GM19397 (cell line): ENCODE measurements at regions not wholly inside any gene's neighbourhood (a gene's known extent, or its start where the extent isn't known, plus 50 kb on each side); places are given as distances from the start of the nearest gene placed in this dataset.

Experiments
- ATAC-seq: cut with Tn5 transposase; IDR thresholded peaks from one replicate; pipeline ENCODE4 v1.9.1; 2021; ENCODE audit warnings: mild to moderate bottlenecking, moderate library complexity; ENCODE audit not compliant: unreplicated experiment

DNA sequence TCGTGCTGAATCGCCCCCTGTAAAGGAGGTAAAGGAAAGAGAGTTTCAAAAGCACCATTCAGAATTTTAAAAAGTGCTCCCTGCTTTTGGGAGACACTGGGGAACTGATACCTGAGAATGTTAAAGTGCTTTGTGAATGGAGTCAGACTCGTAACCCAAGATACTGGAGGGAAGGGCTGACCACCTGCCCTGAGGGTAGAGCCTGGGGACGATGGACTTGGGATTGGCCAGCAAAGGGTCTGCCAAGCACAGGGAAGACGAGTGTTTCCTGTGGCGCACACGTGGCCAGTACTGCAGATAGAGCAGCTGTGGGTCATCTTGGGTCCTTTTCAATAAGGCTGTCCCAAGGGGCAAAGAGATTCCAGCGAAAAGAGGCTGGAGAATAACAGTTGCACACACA is 1284.1 kb upstream of the AUTS2 start:
- ATAC-seq = no peak

DNA sequence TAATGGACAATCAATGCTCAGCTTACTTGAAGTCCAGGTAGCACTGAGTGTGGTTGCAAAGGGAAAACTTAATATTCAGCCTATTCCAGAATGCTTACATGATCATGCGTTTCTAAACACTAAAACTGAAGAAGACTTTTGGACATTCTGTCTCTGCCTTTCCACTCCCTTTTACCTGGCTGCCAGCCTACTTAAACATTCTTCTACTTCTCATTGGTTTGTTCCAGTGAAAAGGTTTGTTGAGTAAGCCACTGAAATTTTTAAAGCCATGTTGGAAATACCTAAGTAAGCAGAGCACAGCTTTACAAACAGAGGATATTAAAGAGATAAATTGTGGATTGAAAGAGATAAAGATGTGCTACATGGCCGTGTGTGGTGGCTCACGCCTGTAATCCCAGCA is 1280.8 kb upstream of the AUTS2 start:
- ATAC-seq = no peak

DNA sequence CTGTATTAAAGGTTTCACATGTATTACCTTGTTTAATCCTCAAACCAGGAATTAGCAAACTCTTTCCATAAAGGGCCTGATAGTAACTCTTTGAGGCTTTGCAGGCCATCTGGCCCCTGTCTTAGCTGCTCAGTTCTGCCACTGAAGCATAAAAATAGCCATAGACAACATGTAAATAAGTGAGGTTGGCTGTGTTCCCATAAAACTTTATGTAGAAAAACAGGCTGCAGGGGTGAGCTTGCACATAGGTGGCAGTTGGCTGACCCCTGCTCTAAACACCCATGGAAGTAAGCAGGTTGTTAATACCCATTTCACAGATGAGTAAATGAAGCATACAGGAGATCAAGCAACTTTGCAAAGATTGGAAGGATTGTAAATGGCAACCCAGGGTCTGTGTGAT is 1279.2 kb upstream of the AUTS2 start:
- ATAC-seq = no peak

DNA sequence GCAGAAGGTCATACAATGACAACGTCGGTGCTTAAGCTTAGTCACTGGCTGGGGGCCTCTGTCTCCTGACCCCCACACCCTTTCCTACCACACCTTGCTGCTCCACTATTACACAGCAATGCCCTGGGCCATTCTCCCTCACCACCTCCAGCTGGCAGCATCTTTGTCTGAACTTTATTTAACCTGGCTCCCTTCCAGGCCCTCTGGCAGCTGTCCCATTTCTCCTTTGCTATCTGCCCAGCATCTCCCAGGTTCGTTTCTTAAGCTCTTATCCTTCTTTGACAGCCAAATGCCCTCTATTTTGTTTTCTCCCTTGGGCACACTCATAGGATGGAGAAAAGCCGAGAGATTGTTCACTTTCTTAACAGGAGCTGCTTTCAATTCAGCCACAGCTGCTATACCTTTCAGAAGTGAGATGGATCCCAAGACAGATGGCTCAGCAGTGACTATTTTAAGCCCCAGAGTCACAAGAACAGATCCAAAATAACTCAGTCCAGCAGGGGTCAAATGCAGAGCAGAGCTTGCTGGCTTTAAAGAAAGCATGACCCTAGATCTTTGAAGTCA is 1277.1 kb upstream of the AUTS2 start:
- ATAC-seq = no peak

DNA sequence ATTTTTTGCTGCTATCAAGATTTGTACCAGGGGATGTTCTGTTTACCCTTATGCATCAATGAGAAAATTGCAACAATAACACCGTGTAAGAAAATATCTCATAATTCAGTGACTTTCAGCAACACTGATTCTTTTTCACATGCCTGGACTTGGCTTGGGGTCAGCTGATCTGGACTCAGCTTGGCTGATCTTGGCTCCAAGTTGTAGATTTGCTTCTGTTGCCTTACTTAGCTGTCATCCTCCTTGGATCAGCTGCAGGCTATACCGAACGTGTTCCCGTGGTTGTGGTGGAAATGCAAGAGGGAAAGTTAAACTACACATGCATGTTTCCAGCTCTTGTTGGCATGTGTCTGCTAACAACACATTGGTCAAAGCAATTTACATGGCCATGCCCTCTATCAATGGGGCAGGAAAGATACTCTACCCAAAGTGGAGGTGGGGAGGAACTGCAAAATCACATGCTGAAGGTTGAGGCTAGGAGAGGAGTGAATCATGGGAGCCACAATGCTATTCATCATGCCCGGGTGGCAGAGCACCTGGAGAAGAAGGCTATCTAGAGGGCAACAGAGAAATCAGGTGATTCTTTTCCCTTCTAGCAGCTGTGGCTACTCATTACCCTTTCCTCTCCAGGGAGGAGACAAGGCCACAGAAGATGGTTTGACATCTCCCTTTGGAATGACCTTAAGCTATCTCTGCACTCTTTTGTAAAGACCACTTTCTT is 1276.3 kb upstream of the AUTS2 start:
- ATAC-seq = no peak

DNA sequence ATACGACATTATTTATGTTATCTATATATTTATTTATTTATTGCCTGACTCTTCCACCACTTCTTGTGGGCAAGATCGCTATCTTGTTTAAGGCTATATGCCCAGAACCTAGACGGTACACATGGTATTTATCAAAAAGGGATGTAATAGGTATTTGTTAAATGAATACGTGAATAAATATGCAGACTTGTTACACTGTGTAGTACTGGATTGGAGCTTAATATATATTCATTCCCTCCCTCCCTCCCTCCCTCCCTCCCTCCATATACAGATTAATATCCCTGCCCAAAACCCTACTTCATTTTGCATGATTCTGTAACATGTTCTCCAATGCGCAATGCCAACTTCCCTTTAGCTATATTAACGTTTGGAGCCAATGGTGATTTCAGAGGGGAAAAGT is 1273.7 kb upstream of the AUTS2 start:
- ATAC-seq = no peak

DNA sequence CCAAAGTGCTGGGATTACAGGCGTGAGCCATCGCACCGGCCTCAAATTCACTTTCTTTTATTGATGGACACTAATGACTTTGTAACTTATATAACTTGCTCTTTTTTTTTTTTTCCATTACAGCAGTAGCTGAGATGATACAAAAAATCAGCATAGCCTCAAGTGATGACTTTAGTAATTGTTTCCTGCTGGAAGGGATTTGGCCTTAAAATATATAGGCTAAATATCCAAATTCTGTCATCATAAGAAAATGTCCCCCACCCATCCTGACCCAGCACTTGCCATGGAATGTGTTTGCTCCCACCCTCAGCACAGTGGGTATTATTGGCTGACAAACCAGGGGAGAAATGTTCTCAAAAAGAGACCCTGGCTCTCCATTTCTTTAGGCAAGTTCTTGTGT is 1264.1 kb upstream of the AUTS2 start:
- no peak for ATAC-seq

DNA sequence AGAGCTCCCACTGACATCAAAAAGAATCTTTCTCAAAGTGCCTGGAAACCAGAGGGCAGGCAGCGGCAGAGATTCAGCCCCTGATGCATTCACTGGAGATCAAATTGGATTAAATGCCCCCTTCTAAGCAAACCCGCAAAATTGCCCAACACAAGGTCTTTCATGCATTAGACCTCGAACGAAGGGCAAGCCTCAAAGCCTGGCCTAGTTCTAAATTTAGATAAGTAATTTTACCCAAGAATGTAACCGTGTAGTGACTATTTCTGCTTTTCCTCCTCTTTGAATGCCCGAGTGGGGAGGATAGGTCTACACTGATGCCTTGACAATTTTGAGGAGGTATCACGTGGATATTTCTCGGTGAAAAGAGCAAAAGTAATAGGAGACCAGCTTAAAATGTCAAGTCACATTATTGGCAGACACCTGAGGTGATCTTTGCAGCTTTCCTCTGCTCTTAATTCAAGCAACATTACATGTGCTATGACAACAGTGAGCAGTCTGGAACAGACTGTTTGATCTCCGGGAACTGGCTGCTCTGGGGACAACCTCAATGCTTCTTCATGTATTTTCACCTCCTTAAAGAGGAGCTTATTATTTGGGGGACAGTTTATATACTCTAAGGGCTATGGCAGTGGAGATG is 1263.5 kb upstream of the AUTS2 start:
- ATAC-seq = no peak

DNA sequence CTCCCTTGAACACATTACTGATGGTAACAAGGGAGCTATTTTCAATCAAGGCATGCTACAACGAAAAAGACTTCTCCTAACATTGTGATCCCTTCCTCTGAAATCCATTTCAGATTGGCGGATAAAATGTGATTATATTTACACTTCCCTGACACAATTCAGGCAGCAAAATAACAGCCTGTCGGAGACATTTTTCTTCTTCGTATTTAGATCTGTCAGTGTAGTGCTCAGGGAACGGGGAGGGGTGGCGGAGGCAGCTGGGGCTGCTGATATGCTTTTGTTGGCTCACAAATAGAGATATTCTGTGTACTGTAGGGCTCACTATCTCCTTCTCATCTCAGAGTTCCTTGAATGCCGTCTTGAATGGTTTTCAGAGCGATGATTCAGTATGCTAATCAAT is 1261.7 kb upstream of the AUTS2 start:
- no peak for ATAC-seq

DNA sequence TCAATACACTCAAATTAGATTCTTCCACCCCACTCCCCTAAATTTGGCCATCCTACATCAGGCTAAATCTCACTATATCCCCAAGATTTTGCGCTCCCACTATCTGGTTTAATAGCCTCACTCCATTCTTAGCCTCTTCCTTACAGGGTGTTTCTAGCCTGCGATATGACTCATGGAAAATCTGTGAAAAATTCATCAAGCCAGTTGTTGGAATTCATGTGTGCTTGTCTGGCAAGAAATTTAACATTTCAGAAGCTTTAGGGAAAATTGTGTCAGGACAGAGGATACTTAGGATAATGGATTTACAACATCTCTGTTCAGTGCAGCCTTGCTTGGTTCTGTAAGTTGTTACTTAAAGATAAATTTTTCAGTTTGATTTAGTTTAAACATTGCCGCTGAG is 1249.9 kb upstream of the AUTS2 start:
- no peak for ATAC-seq

DNA sequence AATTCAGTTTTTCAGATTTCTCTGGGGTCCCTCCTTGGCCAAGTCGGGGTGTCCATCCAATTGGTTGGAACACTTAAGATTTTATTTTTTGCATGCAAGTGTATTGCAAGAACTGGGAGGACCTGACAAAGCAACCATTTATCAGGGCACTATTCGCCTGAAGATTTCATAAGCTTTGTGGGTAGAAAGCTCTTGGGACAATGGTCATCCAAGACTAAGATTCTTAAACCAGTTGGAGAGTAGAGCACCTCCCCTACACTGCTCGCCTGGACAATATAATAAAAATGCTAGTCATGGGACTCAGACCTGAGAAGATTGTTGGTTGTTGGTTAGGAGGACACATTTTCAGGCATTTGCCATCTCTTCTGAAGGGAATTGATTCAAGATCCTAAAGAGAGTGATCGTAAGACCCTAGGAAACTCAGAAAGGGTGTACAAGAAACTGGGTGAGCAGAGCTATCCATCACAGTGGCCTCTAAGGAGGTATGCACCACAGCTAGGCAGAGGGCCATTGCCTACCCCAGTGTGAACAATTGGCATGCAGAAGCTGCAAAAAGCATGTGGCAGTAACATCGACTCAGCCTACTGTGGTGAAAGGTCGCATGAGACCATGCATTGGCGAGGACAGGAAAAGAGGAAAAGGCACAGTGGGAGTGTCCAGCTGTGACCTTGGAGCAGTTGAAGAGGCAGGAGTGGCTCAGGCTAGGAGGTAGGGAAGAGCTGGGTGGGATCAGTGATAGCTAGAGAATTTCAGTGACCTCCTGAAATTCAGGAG is 1235.3 kb upstream of the AUTS2 start:
- ATAC-seq = no peak

DNA sequence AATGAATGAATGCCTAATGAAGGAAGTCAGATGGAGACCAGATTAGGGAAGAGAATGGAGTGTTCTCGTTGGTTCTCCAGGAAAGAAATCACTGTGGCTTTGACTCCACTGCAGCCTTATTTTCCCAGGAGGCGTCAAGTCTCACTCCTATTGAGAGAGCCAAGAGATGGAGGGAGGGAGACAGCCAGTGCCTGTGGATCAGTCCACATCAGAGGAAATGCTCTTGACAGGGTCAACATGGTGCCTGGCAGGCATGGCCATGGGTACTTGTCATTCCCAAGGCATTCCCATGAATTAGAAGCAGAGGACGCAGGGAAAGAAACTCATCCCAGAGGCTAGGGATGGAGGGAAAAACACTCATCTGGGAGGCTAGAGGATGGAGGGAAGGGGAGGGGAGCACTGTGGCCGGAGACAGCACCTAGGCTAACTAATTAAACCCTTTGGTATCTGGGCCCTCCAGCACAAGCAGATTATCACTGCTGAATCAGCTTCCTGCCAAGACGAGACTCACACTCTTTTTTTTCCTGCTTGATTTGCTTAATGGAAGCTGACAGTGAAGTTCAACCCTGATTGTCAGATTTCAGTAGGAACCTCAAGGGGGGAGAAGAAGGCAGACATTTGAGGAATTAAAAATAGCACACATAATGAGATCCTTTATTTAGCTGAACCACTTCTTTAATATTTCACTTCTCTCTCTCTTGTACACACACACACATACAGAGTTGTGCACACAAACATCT is 1233.2 kb upstream of the AUTS2 start:
- no peak for ATAC-seq

DNA sequence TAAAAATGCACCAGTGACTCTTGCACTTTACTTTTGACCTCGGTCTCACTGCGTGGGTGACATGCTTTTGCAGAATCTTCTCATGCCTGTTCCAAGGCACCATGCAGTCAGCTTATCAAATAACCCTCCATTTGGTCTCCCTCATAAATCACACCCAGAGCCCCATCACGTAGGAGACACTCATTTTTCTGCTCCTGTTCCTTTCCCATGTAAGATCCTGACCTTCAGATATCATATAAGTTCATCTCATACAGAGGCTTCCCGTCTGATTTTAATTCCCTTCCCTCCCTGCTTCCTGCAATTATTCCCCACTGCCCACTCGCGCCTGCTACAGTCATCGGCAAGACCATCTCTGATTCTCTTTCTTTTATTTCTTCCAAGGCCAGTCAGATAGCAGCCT is 1226.3 kb upstream of the AUTS2 start:
- no peak for ATAC-seq

DNA sequence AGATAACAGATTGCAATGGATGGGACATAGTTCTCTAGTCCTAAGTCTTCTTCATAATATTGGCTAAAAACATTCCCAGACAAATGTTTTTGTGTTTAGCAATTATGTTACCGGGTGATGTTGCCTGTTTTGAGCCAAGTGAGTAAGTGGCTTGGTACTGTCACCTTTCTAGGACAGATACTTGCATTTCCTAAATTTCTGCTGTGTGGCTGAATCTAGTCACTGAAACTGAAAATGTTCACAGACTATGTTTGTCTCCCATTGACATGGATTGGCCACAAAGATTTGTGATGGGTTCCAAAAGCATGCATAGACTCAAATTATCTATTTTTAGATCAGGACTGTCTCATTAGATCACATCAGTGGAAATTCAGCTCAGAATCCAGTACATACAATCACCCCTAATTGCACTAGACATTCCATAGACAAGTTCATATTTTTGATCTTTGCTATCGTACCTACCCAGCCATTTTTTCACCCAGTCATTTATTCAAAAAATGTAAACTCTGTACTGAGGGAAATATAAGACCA is 1222.1 kb upstream of the AUTS2 start:
- ATAC-seq = no peak

DNA sequence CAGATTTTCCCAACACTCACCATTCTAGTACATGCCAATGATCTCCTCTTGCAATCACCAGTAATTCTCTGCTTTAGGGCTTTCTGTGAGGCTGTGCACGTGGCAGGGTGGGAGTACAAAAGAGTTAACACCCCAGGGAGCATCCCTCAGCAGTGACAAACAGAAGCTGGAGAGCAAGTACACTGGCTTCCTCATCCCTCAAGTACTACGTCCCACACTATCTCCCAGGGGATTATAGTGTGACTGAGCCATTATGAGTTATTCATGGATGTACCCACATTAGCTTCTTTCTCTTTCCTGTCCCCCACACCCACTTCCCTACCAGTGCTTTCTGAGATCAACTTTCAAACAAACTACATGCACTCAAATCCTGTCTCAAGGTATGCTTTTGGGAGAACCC is 1216.5 kb upstream of the AUTS2 start:
- ATAC-seq = no peak

DNA sequence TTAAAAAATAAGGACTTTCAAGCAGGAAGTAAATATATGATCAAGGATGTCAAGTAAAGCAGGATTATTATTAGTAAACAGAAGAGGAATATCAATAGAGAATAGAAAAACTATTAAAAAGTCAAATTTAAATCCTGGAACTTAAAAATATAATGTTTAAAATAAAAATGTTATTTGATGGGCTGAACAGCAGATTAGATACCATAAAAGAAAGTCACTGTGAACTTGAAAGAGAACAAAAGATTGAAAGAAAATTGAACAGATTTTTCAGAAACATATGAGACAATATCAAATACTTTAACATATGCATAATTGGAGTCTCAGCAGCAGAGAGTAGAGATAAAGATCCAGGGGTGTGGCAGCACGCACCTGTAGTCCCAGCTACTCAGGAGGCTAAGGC is 1213.7 kb upstream of the AUTS2 start:
- no peak for ATAC-seq

DNA sequence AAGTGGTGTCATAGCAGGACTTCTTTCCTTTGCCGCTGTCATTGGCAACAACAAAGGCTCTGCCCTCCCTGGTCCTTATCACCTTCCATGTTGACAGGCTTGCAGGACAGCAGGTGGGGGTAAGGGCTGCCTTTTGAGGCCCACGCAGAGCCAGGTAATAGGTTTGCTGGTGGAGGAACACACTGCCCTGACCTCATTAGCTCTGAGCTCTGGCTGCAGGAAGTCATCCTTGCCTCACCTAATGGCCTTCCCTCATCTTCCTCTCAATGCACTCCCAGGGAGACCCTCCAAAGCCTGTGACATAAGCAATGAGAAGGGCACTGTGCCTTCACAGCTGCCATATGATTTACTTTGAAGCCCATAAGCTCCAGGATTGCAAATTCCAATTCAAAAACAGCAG is 1205.2 kb upstream of the AUTS2 start:
- no peak for ATAC-seq

DNA sequence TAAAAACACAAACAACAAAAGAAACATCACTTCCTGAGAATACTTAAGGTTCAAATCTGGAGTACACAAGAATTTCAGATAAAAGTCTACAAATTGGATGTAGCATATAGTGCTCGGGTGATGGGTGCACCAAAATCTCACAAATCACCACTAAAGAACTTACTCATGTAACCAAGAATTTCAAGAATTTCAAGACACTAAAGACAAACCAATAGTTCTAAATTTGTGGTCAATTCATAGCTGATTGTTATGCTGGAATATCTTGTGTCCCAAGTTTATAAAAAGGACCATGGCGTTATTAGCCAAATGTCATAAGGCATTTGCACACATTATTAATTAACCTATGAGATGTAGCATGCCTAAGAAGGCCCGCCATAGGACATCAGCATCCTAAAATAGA is 1204.1 kb upstream of the AUTS2 start:
- ATAC-seq = no peak

DNA sequence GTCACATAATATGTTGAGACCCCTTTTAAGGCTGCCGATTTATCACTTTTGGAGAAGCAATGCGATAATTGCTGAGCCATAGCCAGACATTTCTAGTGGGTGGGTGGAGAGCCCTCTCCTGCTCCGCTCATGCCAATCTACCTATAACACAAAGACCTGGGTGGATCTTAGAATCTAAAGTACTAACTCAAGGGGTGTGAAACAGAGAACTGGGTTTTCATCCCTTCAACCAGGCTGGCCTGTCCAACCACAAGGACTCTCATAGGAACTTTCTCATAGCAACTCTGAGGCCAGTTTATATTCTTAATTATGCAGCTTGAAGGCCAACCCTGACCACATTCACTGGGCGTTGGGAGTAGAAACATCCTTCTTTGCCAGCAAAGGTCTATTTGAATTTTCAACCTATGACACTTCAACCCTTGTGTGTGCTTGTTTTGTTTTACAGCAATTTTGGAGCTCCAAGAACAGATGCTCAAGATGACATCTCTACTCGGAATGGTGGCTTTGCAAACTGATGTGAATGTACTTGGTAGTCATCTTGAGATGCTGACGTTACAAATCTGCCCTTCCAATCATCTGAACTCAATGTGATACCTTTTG is 1198.2 kb upstream of the AUTS2 start:
- ATAC-seq = no peak

DNA sequence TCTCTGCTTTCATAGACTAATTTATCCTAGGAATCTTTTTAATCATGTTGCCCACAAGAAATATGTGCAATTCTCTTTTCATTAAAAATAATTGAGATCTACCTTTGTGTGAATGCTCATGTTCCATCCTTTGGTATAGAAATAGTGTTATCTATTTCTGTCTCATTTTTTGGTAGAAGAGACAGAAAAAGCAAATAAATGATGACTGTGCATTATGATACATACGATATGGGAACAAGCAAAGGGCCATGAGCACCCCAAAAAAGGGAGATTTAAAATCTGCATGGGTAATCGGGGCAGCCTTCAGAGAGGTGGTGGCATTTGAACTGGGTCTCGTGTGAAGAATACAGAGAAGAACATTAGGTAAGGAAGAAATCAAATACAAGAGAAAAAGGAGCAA is 1197.5 kb upstream of the AUTS2 start:
- ATAC-seq = no peak

DNA sequence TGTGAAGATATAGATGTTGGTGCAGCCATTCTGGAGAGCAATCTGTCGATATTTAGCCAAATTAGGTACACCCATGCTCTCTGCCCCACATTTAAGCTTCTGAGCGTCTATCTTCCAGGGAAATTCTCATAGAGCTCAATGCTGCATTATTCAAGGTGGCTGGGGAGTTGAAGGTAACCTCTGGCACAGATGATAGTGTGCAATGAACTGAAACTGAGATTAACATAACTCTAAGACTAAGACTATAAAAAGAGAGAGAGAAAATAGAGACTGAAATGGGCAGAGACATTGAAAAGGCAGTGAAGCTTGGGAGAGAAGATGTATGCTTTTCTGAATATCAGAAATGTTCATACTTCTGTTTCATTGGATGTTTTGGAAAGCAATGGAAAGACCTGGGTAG is 1197.0 kb upstream of the AUTS2 start:
- ATAC-seq = no peak
